NCI-H526 (cell line): ENCODE measurements at regions not wholly inside any gene's neighbourhood (a gene's known extent, or its start where the extent isn't known, plus 50 kb on each side); places are given as distances from the start of the nearest gene placed in this dataset.

Source experiments
- DNase-seq, 2 experiments: peaks; one replicate each; lab custom pipeline; 2025; lab: John Stamatoyannopoulos, UW

DNA sequence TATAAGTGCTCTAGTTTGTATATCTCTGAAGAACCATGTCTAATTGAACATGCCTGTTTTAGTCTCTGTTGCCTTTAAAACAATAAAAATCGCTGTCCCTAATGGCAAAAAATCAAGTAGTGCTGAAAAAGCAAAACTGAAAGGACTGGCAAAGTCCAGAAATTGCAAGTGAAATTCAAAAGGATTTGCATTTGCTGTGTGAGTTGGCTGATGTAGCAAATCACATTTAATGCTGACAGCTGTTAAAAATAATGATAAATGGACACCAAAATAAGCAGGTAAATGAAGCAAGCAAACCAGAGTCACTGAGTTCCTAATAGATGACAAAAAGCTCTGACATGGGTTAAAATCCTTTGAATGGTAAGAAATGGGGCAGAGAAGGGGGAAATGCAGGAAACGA is 874.1 kb downstream of the GRM8 start:
- no peak for DNase-seq

- no peak for DNase-seq
These were observed 882.6 kb downstream of the GRM8 start for GRCh38 chr7:126370038-126370668.

DNA sequence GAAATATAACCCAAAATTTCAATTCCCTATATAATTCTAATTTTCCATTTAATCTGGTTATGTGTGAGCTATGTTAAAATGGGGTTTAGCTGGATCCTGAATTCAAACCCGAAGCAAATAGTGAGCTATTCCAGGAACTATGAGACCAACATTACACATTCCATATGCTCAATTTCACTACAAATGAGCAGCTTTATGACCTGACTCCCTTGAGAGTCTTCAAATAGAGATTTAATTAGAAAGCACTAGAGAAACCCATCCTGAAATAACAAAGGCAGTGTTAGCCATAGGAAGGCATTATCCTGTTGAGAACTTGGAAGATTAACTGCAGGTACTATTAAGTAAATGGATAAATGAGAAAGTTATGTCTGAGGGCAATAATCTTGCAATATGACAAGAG is 890.0 kb downstream of the GRM8 start:
- peak; percentile 23 to 34 for DNase-seq

DNA sequence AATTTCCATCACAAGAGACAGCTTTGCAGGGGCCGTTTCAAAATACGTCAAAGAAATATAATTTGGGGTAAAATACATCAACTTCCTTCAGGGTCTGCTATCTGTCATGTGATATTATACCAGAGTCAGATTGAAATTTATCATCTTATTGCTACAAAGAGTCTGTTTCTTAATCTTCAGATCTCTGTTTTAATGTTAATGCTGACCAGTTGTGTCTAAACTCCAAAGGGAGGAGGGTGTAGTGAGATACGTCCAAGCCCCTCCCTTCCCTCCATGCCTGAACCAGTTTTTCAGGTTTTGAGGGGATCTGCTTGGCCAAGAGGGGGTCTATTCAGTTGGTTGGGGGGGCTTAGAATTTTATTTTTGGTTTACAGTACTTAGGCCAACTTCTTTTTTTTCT is 891.6 kb downstream of the GRM8 start:
- DNase-seq: no peak

- no peak for DNase-seq
These were observed 912.9 kb downstream of the GRM8 start for GRCh38 chr7:126339813-126340212.

GRCh38 chr7:126305671-126306070 is 947.1 kb downstream of the GRM8 start:
- no peak for DNase-seq

DNA sequence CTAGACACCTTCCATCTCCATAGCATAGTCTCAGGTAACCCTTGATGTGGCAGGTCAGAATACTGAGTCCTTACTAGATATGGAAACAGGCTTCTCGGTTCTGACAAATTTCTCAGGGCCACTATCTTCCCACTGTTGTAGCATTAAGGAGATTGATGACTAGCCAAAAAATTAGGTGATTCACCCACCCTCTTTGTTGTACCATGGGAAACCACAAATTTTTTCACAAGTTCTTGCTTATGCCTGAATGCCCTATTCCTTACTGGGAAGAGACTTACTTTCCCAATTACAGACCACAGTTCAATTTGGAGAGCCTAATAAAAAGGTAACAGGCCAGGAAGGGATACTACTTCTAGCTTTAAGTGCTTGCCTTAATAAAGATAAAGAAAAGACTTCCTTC is 948.8 kb downstream of the GRM8 start:
- DNase-seq: no peak

DNA sequence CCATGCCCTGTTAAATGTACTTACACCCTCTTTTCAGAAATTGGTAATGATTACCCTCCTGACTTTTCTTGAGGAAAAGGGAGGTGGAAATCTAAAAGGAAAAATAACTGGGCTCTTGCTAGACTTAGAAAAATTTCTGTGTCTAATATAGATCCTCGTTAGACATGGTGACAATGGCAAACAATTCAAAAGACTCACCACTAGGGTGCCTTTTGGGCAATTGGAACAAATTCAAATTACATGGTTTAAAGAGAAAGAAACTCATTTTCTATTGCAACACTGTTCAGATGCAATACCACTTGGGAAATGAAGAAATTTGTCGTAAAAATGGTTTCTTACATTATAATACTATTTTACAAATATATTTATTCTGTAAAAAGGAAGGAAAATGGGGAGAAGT is 950.1 kb downstream of the GRM8 start:
- DNase-seq: peak; percentile 65 to 68

GRCh38 chr7:126286317-126286716 is 966.4 kb downstream of the GRM8 start:
- no peak for DNase-seq

- no peak for DNase-seq
These were observed 1016.5 kb downstream of the GRM8 start for GRCh38 chr7:126236261-126236660.

DNA sequence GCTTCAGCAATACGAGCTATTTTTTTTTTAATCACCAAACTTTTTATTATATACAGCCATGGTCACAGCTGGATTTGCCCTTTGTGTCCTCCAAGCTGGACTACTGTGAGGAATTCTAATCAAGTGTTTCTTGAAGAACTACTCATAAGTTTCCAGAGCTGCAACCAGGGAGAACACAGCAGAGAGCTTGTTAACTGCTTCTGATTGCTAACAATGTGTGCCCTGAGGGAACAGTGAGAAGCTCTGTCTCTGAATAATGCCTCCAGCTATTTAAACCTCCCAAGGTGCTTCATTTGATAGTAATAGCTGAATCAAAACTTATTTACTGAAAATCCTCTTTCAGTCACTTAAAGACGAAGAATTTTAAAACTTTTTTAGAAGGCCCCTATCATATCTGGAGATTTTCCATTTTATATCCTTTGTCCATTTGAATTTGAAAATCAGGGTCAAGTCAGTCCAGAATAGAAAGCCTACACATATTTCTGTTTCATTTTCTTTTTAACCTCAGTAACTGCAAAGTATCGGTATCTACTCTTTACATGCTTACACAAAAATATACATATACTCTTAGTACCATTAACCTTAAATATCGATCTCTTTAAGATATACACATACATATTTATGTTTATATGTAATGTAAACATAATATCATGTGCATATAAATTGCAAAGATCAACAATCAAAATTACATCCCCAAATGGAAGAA is 1024.2 kb downstream of the GRM8 start:
- no peak for DNase-seq

- DNase-seq: no peak
These were observed 1025.1 kb downstream of the GRM8 start for GRCh38 chr7:126227643-126228042.

DNA sequence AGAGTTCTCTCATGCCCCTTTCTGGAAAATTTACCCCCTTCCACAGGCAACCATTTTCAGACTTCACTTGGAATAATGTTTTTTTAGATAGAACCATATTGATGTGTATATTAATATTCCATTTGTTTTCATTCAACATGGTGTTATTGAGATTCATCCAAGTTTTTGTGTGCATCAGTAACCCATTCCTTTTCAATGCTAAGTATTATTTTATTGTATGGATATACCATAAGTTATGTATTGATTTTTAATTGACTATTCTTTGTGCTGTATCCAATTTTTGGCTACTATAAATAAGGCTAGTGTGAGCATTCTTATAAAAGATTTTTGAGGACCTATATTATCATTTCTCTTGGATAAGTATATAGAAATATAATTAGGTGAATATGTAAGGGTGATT is 1025.7 kb downstream of the GRM8 start:
- no peak for DNase-seq

GRCh38 chr7:126223729-126224128 is 1029.0 kb downstream of the GRM8 start:
- no peak for DNase-seq

DNA sequence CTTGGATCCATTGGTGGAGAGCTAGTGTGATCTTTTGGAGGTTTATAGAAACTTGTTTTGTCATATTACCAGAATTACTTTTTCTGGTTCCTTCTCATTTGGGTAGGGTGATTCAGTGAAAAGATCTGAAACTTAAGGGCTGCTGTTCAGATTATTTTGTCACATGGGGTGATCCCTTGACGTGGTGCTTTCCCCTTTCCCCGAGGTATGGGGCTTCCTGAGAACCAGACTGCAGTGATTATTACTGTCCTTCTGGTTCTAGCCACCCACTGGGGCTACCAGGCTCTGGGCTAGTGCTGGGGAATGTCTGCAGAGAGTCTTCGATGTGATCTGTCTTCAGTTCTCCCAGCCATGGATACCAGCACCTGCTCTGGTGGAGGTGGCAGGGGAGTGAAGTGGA is 1030.0 kb downstream of the GRM8 start:
- DNase-seq: no peak

- no peak for DNase-seq
These were observed 1037.0 kb downstream of the GRM8 start for GRCh38 chr7:126215785-126216184.

- DNase-seq: no peak
These were observed 1038.9 kb downstream of the GRM8 start for GRCh38 chr7:126213876-126214275.

- no peak for DNase-seq
These were observed 1040.9 kb downstream of the GRM8 start for GRCh38 chr7:126211875-126212274.

GRCh38 chr7:126210707-126211106 is 1042.0 kb downstream of the GRM8 start:
- no peak for DNase-seq

DNA sequence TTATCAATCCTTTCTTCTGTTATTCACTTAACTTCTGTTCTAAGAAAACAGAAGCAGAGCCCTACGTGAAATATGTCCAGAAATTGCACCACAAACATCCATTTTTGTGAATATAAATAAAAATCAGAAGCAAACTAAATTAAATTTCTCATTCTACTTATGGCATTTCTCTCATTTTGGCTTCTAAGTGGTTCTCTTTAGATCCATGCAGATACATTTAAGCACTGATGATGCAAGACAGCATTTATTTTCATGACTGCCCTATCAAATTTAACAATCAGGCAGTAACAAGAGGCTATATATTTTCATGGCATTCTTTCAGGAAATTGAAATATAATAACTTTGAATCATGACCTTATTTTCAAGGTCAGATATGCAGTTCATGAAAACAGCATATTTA is 1049.6 kb downstream of the GRM8 start:
- DNase-seq: no peak

GRCh38 chr7:126202177-126202576 is 1050.6 kb downstream of the GRM8 start:
- DNase-seq: no peak

- peak in 1 of 2 experiments; percentile 18 for DNase-seq
These were observed 1066.7 kb downstream of the GRM8 start for GRCh38 chr7:126185959-126186580.

DNA sequence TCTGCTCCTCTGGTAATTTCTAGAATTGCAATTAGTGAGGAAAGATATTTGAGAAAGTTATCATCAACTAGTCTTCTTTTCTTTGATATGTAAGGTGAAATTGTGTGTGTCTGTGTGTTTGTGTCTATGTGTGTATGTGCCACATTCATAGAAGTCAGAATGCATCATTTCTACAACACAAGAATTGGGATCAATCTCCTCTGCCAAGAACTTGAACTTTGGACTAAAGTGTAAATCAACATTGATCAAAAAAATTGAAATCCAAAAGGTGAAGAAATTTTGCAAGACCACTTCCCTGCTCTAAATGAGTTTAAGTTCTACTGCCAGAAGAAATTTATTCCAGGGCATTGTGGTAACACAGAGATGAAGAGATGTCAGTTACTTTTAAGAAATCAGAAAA is 1072.8 kb downstream of the GRM8 start:
- no peak for DNase-seq

DNA sequence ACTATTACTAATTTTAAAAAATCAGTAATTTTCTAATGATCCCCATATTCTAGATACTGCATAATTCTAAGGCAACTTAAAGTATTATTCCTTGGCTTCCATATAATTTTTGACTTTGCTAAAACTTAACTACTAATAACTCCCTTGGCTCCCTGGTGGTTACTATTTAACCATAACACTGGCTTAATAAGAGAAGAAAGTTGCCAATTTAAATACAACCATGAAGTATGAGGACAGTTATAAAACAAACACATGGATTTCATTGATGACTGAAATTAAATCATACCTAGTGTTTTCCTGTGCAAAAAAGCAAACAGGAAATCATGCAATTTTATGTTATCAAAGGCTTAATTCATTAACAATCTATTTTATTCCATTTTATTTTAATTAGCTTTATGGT is 1073.9 kb downstream of the GRM8 start:
- DNase-seq: no peak
